Peyer's patch (tissue), 4 donors: ENCODE measurements at regions not wholly inside any gene's neighbourhood (a gene's known extent, or its start where the extent isn't known, plus 50 kb on each side); places are given as distances from the start of the nearest gene placed in this dataset.
"Not testable (repeated sequence)": the region's sequence is repeated elsewhere in the genome, so short reads cannot be mapped to it uniquely, and the experiment has no call there.

Experiments used
- POLR2A ChIP-seq, 2 donors: fragments of 450-650 bp; IDR thresholded peaks; one replicate each; pipeline ENCODE4 v1.5.1; 2017; ENCODE audit warnings: antibody characterized with exemption in 2 of 2, mild to moderate bottlenecking in 2 of 2, moderate library complexity in 2 of 2
- TF ChIP-seq, protein P1 (sequence below), 6 experiments: fragments of 450-650 bp in 4 of 6; fragments of 200-600 bp in 2 of 6; sonication (generic) in 1 of 6; IDR thresholded peaks; one replicate each; pipeline ENCODE4 v1.5.1; 2017 to 2019; ENCODE audit warnings: antibody characterized with exemption in 6 of 6, mild to moderate bottlenecking in 3 of 6, moderate library complexity in 1 of 6

DNA sequence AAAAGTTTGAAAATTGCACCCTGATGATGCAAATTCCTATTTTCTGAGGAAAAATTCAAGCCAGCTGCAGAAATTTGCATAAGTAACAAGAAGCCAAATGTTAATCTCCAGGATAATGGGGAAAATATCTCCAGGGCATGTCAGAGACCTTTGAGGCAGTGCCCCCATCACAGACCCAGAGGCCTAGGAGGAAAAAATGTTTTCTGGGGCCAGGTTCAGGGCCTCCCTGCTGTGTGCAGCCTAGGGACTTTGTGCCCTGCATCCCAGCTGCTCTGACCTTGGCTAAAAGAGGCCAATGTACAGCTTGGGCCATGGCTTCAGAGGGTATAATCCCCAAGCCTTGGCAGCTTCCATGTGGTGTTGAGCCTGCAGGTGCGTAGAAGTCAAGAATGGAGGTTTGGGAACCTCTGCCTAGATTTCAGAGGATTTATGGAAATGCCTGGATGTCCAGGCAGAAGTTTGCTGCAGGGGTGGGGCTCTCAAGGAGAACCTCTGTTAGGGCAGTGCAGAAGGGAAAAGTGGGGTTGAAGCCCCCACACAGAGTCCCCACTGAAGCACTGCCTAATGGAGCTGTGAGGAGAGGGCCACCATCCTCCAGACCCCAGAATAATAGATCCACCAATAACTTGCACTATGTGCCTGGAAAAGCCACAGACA, 51.7 kb upstream of the NDUFV2 start:
- TF ChIP-seq, protein P1, sequence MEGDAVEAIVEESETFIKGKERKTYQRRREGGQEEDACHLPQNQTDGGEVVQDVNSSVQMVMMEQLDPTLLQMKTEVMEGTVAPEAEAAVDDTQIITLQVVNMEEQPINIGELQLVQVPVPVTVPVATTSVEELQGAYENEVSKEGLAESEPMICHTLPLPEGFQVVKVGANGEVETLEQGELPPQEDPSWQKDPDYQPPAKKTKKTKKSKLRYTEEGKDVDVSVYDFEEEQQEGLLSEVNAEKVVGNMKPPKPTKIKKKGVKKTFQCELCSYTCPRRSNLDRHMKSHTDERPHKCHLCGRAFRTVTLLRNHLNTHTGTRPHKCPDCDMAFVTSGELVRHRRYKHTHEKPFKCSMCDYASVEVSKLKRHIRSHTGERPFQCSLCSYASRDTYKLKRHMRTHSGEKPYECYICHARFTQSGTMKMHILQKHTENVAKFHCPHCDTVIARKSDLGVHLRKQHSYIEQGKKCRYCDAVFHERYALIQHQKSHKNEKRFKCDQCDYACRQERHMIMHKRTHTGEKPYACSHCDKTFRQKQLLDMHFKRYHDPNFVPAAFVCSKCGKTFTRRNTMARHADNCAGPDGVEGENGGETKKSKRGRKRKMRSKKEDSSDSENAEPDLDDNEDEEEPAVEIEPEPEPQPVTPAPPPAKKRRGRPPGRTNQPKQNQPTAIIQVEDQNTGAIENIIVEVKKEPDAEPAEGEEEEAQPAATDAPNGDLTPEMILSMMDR (IDR thresholded peaks at IDR 0.05), result not testable (repeated sequence)
- TF ChIP-seq POLR2A (IDR thresholded peaks at IDR 0.05), result not testable (repeated sequence)
